Astrocyte (in vitro differentiated cells and primary cell): ENCODE measurements at regions not wholly inside any gene's neighbourhood (a gene's known extent, or its start where the extent isn't known, plus 50 kb on each side); places are given as distances from the start of the nearest gene placed in this dataset.

Source experiments
- DNase-seq: peaks from one replicate; pipeline ENCODE4 v3.0.0-alpha.2; 2010; ENCODE audit warnings: low read depth
- FAIRE-seq: peaks from 2 replicates; lab custom pipeline; 2011; peaks lifted over from hg19 to GRCh38; lab: Jason Lieb, UNC
- H2AFZ ChIP-seq: 2 replicates; pipeline ENCODE4 v1.6.0; 2012; ENCODE audit warnings: low read depth, low read length, inconsistent platforms
- H3K27ac ChIP-seq: 2 replicates; pipeline ENCODE4 v1.5.1; 2011; ENCODE audit warnings: low read depth, low read length, inconsistent platforms
- H3K27me3 ChIP-seq: 2 replicates; pipeline ENCODE4 v1.6.0; 2011; ENCODE audit warnings: low read length, inconsistent platforms; ENCODE audit not compliant: insufficient read depth
- H3K36me3 ChIP-seq: 2 replicates; pipeline ENCODE4 v1.5.1; 2011; ENCODE audit warnings: low read length, inconsistent platforms; ENCODE audit not compliant: insufficient read depth
- H3K4me1 ChIP-seq: 2 replicates; pipeline ENCODE4 v1.5.1; 2011; ENCODE audit warnings: low read length, inconsistent platforms; ENCODE audit not compliant: insufficient read depth
- H3K4me2 ChIP-seq: 2 replicates; pipeline ENCODE4 v1.6.0; 2012; ENCODE audit warnings: low read length, inconsistent platforms
- H3K4me3 ChIP-seq: 2 replicates; pipeline ENCODE4 v1.5.1; 2011; ENCODE audit warnings: low read depth, mild to moderate bottlenecking, low read length, inconsistent platforms; ENCODE audit not compliant: insufficient read depth
- H3K79me2 ChIP-seq: 2 replicates; pipeline ENCODE4 v1.6.0; 2012; ENCODE audit warnings: mild to moderate bottlenecking, low read length, inconsistent platforms; ENCODE audit not compliant: insufficient read depth
- H3K9ac ChIP-seq: 2 replicates; pipeline ENCODE4 v1.6.0; 2012; ENCODE audit warnings: mild to moderate bottlenecking, low read length, inconsistent platforms
- H3K9me3 ChIP-seq: 2 replicates; pipeline ENCODE4 v1.5.1; 2012; ENCODE audit warnings: low read depth, mild to moderate bottlenecking, low read length, inconsistent platforms; ENCODE audit not compliant: insufficient read depth
- H4K20me1 ChIP-seq: 2 replicates; pipeline ENCODE4 v1.6.0; 2012; ENCODE audit warnings: low read length, inconsistent platforms; ENCODE audit not compliant: insufficient read depth
- H3K27ac Mint-ChIP-seq: one replicate; pipeline ENCODE4 v1.8.0; 2021; ENCODE audit warnings: mild to moderate bottlenecking, mixed read lengths; ENCODE audit not compliant: unreplicated experiment
- H3K27me3 Mint-ChIP-seq: one replicate; pipeline ENCODE4 v1.8.0; 2021; ENCODE audit warnings: low read depth, mixed read lengths; ENCODE audit not compliant: unreplicated experiment
- H3K36me3 Mint-ChIP-seq: one replicate; pipeline ENCODE4 v1.8.0; 2021; ENCODE audit warnings: low read depth, mixed read lengths; ENCODE audit not compliant: unreplicated experiment
- H3K4me1 Mint-ChIP-seq: one replicate; pipeline ENCODE4 v1.8.0; 2021; ENCODE audit warnings: low read depth, mixed read lengths; ENCODE audit not compliant: unreplicated experiment
- H3K4me3 Mint-ChIP-seq: one replicate; pipeline ENCODE4 v1.8.0; 2021; ENCODE audit warnings: mild to moderate bottlenecking, moderate library complexity, mixed read lengths; ENCODE audit not compliant: unreplicated experiment
- H3K9me3 Mint-ChIP-seq: one replicate; pipeline ENCODE4 v1.8.0; 2021; ENCODE audit warnings: mild to moderate bottlenecking, mixed read lengths; ENCODE audit not compliant: unreplicated experiment
- EZH2 ChIP-seq: IDR thresholded peaks from 2 replicates; pipeline ENCODE4 v1.6.1; 2012; ENCODE audit warnings: mild to moderate bottlenecking, low read length, inconsistent platforms; ENCODE audit not compliant: insufficient read depth
- TF ChIP-seq, protein P1 (sequence below): IDR thresholded peaks from 2 replicates; pipeline ENCODE4 v1.5.1; 2011; ENCODE audit warnings: low read depth, mild to moderate bottlenecking, inconsistent platforms, low read length, moderate library complexity; ENCODE audit not compliant: insufficient read depth

DNA sequence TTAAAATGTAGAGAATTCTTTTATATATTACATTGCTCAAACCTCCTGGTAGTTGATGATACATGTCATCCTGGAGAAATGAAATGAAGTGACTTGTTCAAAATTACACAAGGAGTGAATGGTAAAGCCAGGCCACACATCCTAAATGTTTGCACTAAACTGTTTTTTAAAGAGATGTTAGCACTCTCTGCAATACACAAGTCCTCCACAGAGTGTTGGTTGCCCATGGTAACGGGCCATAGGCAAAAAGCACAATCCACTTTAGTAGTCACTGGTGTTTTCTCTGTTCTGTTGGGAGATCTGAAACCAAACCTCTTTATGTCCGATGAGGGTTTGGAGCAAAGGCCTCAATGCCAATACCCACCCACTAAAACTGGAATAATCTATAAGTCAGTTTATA lies 907.4 kb downstream of the NTRK3 start:
- Mint-ChIP-seq H3K36me3 (peaks cover 2% of the 10 kb centered on the region), H3K27ac (no peak overlapping the region), H3K27me3 (peaks cover 3% of the 10 kb centered on the region), H3K9me3 (no peaks in the 10 kb centered on the region), H3K4me1 (peaks cover 3% of the 10 kb centered on the region), H3K4me3 (no peak overlapping the region)
- Histone ChIP-seq H3K4me1 (peaks cover 8% of the 10 kb centered on the region), H3K9me3 (no peaks in the 10 kb centered on the region), H3K27me3 (no peaks in the 10 kb centered on the region), H3K4me2 (no peak overlapping the region), H3K4me3 (no peak overlapping the region), H3K79me2 (no peaks in the 10 kb centered on the region), H3K27ac (no peak overlapping the region), H2AFZ (no peak overlapping the region), H3K36me3 (no peaks in the 10 kb centered on the region), H3K9ac (no peak overlapping the region), H4K20me1 (no peaks in the 10 kb centered on the region)
- TF ChIP-seq EZH2: no peak
- TF ChIP-seq, protein P1, sequence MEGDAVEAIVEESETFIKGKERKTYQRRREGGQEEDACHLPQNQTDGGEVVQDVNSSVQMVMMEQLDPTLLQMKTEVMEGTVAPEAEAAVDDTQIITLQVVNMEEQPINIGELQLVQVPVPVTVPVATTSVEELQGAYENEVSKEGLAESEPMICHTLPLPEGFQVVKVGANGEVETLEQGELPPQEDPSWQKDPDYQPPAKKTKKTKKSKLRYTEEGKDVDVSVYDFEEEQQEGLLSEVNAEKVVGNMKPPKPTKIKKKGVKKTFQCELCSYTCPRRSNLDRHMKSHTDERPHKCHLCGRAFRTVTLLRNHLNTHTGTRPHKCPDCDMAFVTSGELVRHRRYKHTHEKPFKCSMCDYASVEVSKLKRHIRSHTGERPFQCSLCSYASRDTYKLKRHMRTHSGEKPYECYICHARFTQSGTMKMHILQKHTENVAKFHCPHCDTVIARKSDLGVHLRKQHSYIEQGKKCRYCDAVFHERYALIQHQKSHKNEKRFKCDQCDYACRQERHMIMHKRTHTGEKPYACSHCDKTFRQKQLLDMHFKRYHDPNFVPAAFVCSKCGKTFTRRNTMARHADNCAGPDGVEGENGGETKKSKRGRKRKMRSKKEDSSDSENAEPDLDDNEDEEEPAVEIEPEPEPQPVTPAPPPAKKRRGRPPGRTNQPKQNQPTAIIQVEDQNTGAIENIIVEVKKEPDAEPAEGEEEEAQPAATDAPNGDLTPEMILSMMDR: no peak
- no peak for DNase-seq
- FAIRE-seq: no peak

DNA sequence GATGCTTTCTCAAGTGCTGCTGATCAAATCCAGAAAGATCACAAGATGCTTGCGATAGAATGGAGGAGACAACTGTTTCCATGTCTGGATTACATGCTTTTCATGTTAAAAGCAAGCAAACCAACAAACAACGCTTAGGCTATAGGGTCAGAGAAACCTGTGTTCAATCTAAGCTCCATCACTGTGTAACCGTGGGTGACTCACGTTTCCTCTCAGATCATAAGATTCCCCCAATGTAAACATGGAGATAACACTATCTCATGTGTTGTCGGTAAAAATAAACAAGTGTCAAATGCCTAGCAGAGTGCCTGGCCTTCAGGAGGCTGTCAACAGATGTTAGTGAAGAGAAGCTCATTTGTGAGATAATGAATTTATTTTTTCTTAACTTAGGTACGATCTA lies 907.8 kb downstream of the NTRK3 start:
- H3K27me3 Mint-ChIP-seq: peaks cover 3% of the 10 kb centered on the region
- H3K27me3 ChIP-seq: no peaks in the 10 kb centered on the region
- peak; percentile 34 for FAIRE-seq
- H3K79me2 ChIP-seq: no peaks in the 10 kb centered on the region
- H3K36me3 Mint-ChIP-seq: peaks cover 2% of the 10 kb centered on the region
- H3K27ac Mint-ChIP-seq: no peak overlapping the region
- H3K4me3 ChIP-seq: no peak overlapping the region
- no peak overlapping the region for H3K4me2 ChIP-seq
- TF ChIP-seq EZH2: no peak
- TF ChIP-seq, protein P1: no peak
- H2AFZ ChIP-seq: no peak overlapping the region
- no peaks in the 10 kb centered on the region for H4K20me1 ChIP-seq
- no peak overlapping the region for H3K4me3 Mint-ChIP-seq
- DNase-seq: peak; percentile 56
- peaks cover 6% of the 10 kb centered on the region for H3K4me1 ChIP-seq
- peaks cover 3% of the 10 kb centered on the region for H3K4me1 Mint-ChIP-seq
- no peaks in the 10 kb centered on the region for H3K9me3 Mint-ChIP-seq
- H3K9me3 ChIP-seq: no peaks in the 10 kb centered on the region
- H3K27ac ChIP-seq: no peak overlapping the region
- no peak overlapping the region for H3K9ac ChIP-seq
- no peaks in the 10 kb centered on the region for H3K36me3 ChIP-seq

DNA sequence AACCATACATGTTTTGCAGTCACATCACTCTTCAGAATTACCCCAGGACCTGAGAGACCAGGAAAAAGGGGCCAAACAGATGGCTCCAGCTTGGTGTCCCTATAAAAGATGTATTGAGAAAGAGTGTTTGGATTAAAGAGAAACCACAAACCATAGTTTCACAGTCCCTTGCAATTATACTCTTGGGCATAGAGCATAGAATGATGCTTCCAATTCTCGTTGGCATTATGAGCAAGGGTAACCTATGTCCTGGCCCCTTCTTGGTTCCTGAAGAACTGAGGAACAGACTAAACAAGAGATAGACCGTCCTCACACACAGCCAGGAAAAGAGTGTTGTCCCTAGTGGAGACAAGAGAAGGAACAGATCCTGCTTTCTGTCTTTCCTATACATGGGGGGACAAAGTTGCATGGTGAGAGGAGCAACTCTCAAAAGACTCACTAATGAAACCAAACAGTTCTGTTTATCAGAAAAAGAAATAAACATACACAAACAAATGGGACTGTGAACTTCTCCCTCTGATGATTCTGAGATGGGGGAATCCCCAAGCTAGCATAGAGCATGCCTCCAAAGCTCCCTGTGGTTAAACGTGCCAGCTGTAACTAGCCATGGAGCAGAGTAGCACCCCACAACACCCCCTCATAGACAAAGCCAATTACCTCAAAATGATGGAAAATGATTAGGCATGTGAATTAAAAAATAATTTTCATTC lies 908.6 kb downstream of the NTRK3 start:
- H2AFZ ChIP-seq: no peak overlapping the region
- peaks cover 2% of the 10 kb centered on the region for H3K36me3 Mint-ChIP-seq

More for the DNA sequence above, 908.6 kb downstream of the NTRK3 start:
- FAIRE-seq (no peak), DNase-seq (no peak)
- TF ChIP-seq, protein P1: no peak
- TF ChIP-seq EZH2: no peak
- Mint-ChIP-seq H3K4me1 (peaks cover 3% of the 10 kb centered on the region), H3K4me3 (no peak overlapping the region), H3K9me3 (no peaks in the 10 kb centered on the region), H3K27me3 (peaks cover 3% of the 10 kb centered on the region), H3K27ac (no peak overlapping the region)
- H4K20me1 ChIP-seq: no peaks in the 10 kb centered on the region
- no peaks in the 10 kb centered on the region for H3K36me3 ChIP-seq
- no peak overlapping the region for H3K4me3 ChIP-seq
- no peak overlapping the region for H3K27ac ChIP-seq
- no peaks in the 10 kb centered on the region for H3K9me3 ChIP-seq
- no peak overlapping the region for H3K4me2 ChIP-seq
- peaks cover 6% of the 10 kb centered on the region for H3K4me1 ChIP-seq
- no peaks in the 10 kb centered on the region for H3K27me3 ChIP-seq
- H3K79me2 ChIP-seq: no peaks in the 10 kb centered on the region
- H3K9ac ChIP-seq: no peak overlapping the region
